ENCODE measurements at regions not wholly inside any gene's neighbourhood (a gene's known extent, or its start where the extent isn't known, plus 50 kb on each side); places are given as distances from the start of the nearest gene placed in this dataset. TPM values are rescaled to one million over a fixed set of nuclear protein-coding genes. Genes with fewer than 3 reads are reported as not detected.

Small RNA genes in the stretch of these regions (small RNA-seq; reads per million reads assigned to genes)
- gene AC116562.3: not detected

Measured in GM12878 (cell line).